Hypothalamus (tissue), 51 donors: ENCODE measurements at regions not wholly inside any gene's neighbourhood (a gene's known extent, or its start where the extent isn't known, plus 50 kb on each side); places are given as distances from the start of the nearest gene placed in this dataset.

Source experiments
- DNase-seq, 51 donors: peaks; one replicate each; lab custom pipeline; 2025; lab: John Stamatoyannopoulos, UW

- DNase-seq: no peak
Observed at GRCh38 chr3:187968883-187969580, 184.9 kb upstream of the LPP start.

GRCh38 chr3:187969581-187969950, 184.4 kb upstream of the LPP start:
- DNase-seq: no peak

GRCh38 chr3:187970106-187970505, 183.9 kb upstream of the LPP start:
- DNase-seq: no peak

- DNase-seq: no peak
Observed at GRCh38 chr3:187971629-187972028, 182.3 kb upstream of the LPP start.

- no peak for DNase-seq
Observed at GRCh38 chr3:187972454-187972853, 181.5 kb upstream of the LPP start.

GRCh38 chr3:187973977-187974870, 179.7 kb upstream of the LPP start:
- DNase-seq: no peak

GRCh38 chr3:187974871-187975271, 179.1 kb upstream of the LPP start:
- no peak for DNase-seq

- DNase-seq: no peak
Observed at GRCh38 chr3:187975561-187976364, 178.2 kb upstream of the LPP start.

- no peak for DNase-seq
Observed at GRCh38 chr3:187976365-187976900, 177.5 kb upstream of the LPP start.

GRCh38 chr3:187977659-187978058, 176.3 kb upstream of the LPP start:
- no peak for DNase-seq

- DNase-seq: no peak
Observed at GRCh38 chr3:187978433-187979011, 175.4 kb upstream of the LPP start.

- DNase-seq: no peak
Observed at GRCh38 chr3:187979564-187979963, 174.4 kb upstream of the LPP start.

- DNase-seq: no peak
Observed at GRCh38 chr3:187980861-187981260, 173.1 kb upstream of the LPP start.

- no peak for DNase-seq
Observed at GRCh38 chr3:187982142-187982541, 171.8 kb upstream of the LPP start.

GRCh38 chr3:187983484-187984124, 170.4 kb upstream of the LPP start:
- peak in 7 of 51 donors; percentile 1 to 21 (median 8) for DNase-seq

GRCh38 chr3:187985647-187986046, 168.3 kb upstream of the LPP start:
- no peak for DNase-seq

- DNase-seq: no peak
Observed at GRCh38 chr3:187986514-187986934, 167.4 kb upstream of the LPP start.

GRCh38 chr3:187987187-187987586, 166.8 kb upstream of the LPP start:
- no peak for DNase-seq

GRCh38 chr3:187987924-187988323, 166.0 kb upstream of the LPP start:
- DNase-seq: no peak

GRCh38 chr3:187989575-187990153, 164.3 kb upstream of the LPP start:
- peak in 15 of 51 donors; percentile 3 to 67 (median 14) for DNase-seq
